ENCODE measurements at regions not wholly inside any gene's neighbourhood (a gene's known extent, or its start where the extent isn't known, plus 50 kb on each side); places are given as distances from the start of the nearest gene placed in this dataset.

DNA sequence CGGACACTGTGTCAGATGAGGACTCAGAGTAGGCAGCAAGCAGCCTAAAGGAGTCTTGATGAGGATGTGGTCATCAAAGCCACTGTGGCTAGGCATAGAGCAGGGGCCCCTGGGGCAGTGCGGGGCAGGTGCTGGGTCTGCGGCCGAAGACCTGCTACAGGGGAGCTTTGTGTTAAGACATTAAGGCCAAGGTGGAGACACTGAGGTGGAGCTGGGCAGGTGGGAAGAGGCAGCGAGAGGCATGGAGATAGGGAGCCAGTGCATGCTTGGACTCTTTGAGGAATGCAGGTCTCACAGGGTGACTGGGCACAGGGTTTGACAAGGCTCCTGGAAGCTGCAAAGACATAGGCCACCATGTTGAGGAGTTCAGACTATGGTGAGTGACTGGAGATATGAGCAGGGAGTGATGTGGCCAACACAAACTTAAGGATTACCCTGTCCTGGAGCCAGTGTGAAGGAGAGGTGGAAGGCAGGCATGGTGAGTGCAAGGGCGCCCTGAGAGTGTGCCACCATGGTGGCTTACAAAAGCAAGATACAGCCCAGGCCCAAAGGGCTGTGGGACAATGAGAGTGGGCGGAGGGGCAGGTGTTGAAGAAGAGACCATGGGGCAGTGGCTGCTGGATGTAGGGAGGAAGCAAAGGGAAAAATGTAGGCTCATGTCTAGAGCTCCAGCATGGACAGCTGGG is 450.9 kb upstream of the HS6ST1 start:
- 96% methylated on average over 7 of the region's 7 CpGs for WGBS (ENCODE audit: low lambda C conversion rate, missing lambda C conversion rate)
- no peak for DNase-seq (ENCODE audit: low spot score)
- Histone ChIP-seq H3K36me3 (replicated peaks; ENCODE audit: insufficient read depth, low read depth) (no peaks in the 10 kb centered on the region), H2AFZ (no peak overlapping the region), H3K9me3 (ENCODE audit: low read depth) (no peaks in the 10 kb centered on the region), H3K4me3 (no peak overlapping the region), H3K9me2 (replicated peaks; ENCODE audit: insufficient read depth) (no peaks in the 10 kb centered on the region), H3K4me1 (ENCODE audit: insufficient read depth) (no peaks in the 10 kb centered on the region), H3K79me2 (no peaks in the 10 kb centered on the region), H3K4me2 (no peak overlapping the region), H4K20me1 (ENCODE audit: insufficient read depth, poor library complexity, severe bottlenecking) (no peaks in the 10 kb centered on the region), H3K27me3 (no peaks in the 10 kb centered on the region), H3K27ac (no peak overlapping the region)
- TF ChIP-seq, protein P1, sequence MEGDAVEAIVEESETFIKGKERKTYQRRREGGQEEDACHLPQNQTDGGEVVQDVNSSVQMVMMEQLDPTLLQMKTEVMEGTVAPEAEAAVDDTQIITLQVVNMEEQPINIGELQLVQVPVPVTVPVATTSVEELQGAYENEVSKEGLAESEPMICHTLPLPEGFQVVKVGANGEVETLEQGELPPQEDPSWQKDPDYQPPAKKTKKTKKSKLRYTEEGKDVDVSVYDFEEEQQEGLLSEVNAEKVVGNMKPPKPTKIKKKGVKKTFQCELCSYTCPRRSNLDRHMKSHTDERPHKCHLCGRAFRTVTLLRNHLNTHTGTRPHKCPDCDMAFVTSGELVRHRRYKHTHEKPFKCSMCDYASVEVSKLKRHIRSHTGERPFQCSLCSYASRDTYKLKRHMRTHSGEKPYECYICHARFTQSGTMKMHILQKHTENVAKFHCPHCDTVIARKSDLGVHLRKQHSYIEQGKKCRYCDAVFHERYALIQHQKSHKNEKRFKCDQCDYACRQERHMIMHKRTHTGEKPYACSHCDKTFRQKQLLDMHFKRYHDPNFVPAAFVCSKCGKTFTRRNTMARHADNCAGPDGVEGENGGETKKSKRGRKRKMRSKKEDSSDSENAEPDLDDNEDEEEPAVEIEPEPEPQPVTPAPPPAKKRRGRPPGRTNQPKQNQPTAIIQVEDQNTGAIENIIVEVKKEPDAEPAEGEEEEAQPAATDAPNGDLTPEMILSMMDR (IDR thresholded peaks at IDR 0.05; ENCODE audit: poor library complexity): no peak
- TF ChIP-seq EZH2 (IDR thresholded peaks at IDR 0.05; ENCODE audit: borderline replicate concordance) (no peak), EZH2phosphoT487 (IDR thresholded peaks at IDR 0.05; ENCODE audit: low read depth, severe bottlenecking, unreplicated experiment) (no peak)

DNA sequence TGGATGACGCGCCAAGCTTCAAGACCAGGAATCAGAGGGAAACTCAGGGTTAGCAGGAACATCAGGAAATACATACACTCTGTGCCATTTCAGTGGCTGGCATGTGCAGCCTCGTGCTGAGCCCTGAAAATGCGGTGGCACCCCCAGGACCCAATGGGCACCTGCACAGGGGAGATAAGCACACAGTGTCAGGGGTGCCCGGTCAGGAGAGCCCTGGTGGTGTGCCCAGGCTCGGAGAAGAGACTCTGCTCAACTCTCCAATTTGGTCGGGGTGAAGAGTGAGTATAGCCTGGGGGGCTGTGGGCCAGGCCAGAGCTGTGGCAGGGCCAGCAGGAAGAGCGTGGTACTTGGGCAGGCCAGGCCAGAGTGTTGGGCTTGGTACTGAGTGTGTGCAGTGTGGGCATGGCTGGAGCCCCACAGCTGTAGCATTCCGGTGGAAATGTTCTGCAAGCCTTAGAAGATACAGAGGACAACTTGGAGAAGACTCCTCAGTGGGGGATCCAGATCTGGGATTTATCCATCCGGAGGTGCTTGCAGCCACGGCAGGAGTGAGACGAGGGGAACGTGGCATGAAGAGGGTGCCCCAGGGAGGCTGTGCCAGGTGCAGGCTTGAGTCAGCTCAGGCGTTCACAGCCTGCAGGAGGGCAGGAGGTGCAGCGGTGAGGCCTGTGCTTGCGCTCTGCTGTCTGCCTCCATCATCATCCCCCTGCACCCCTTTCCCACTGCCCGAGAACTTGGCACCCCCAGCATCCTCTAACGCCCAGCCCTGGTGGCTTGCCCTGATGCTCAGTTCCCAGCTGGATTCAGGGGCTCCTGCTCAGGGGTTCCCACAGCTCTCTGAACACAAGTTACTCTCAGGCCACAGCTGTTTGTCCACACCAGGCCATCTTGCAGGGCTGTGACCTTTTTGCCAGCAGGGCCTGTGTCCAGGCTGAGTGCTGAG is 451.7 kb upstream of the HS6ST1 start:
- H3K36me3 ChIP-seq (replicated peaks; ENCODE audit: insufficient read depth, low read depth): no peaks in the 10 kb centered on the region
- H3K79me2 ChIP-seq: no peaks in the 10 kb centered on the region
- no peaks in the 10 kb centered on the region for H3K4me1 ChIP-seq (ENCODE audit: insufficient read depth)
- H4K20me1 ChIP-seq (ENCODE audit: insufficient read depth, poor library complexity, severe bottlenecking): no peaks in the 10 kb centered on the region
- no peaks in the 10 kb centered on the region for H3K9me3 ChIP-seq (ENCODE audit: low read depth)
- no peak overlapping the region for H3K4me3 ChIP-seq
- no peaks in the 10 kb centered on the region for H3K27me3 ChIP-seq
- no peak for TF ChIP-seq EZH2phosphoT487 (IDR thresholded peaks at IDR 0.05; ENCODE audit: low read depth, severe bottlenecking, unreplicated experiment)
- TF ChIP-seq EZH2 (IDR thresholded peaks at IDR 0.05; ENCODE audit: borderline replicate concordance): no peak
- TF ChIP-seq, protein P1 (IDR thresholded peaks at IDR 0.05; ENCODE audit: poor library complexity): no peak
- no peak overlapping the region for H3K27ac ChIP-seq
- H3K9me2 ChIP-seq (replicated peaks; ENCODE audit: insufficient read depth): no peaks in the 10 kb centered on the region
- no peak for DNase-seq (ENCODE audit: low spot score)
- 95% methylated on average over 17 of the region's 18 CpGs for WGBS (ENCODE audit: low lambda C conversion rate, missing lambda C conversion rate)
- no peak overlapping the region for H3K4me2 ChIP-seq
- no peak overlapping the region for H2AFZ ChIP-seq

DNA sequence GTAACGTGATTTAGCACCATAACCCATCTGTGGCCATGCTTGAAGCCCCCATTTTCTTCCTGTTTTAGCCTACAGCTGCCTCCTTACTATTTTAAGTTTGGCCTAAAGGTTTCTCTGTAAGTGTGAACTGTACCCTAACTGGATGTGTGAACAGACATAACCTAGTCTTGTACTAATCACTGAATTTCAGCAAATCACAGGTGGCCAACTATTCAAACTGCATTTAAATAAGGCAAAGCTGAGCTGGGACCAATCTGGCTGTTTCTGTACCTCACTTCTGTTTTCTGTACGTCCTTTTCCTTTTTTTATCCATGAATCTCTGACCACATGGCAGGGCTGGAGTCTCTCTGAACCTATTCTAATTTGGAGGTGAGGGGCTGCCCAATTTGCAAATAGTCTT is 452.7 kb upstream of the HS6ST1 start:
- no peak overlapping the region for H2AFZ ChIP-seq

More for the DNA sequence above, 452.7 kb upstream of the HS6ST1 start:
- H3K4me2 ChIP-seq: no peak overlapping the region
- H3K27ac ChIP-seq: no peak overlapping the region
- no peak for DNase-seq (ENCODE audit: low spot score)
- H3K36me3 ChIP-seq (replicated peaks; ENCODE audit: insufficient read depth, low read depth): no peaks in the 10 kb centered on the region
- TF ChIP-seq, protein P1 (IDR thresholded peaks at IDR 0.05; ENCODE audit: poor library complexity): no peak
- TF ChIP-seq EZH2phosphoT487 (IDR thresholded peaks at IDR 0.05; ENCODE audit: low read depth, severe bottlenecking, unreplicated experiment) (no peak), EZH2 (IDR thresholded peaks at IDR 0.05; ENCODE audit: borderline replicate concordance) (no peak)
- H3K4me3 ChIP-seq: no peak overlapping the region
- H3K9me2 ChIP-seq (replicated peaks; ENCODE audit: insufficient read depth): no peaks in the 10 kb centered on the region
- WGBS (ENCODE audit: low lambda C conversion rate, missing lambda C conversion rate): 86% methylated on average over 2 of the region's 2 CpGs
- no peaks in the 10 kb centered on the region for H3K4me1 ChIP-seq (ENCODE audit: insufficient read depth)
- H4K20me1 ChIP-seq (ENCODE audit: insufficient read depth, poor library complexity, severe bottlenecking): no peaks in the 10 kb centered on the region
- H3K27me3 ChIP-seq: no peaks in the 10 kb centered on the region
- H3K79me2 ChIP-seq: no peaks in the 10 kb centered on the region
- no peaks in the 10 kb centered on the region for H3K9me3 ChIP-seq (ENCODE audit: low read depth)
